GM12878 (cell line): ENCODE measurements at regions not wholly inside any gene's neighbourhood (a gene's known extent, or its start where the extent isn't known, plus 50 kb on each side); places are given as distances from the start of the nearest gene placed in this dataset.

Source experiments
- EZH2 ChIP-seq: IDR thresholded peaks from 2 replicates; pipeline ENCODE4 v1.6.1; 2012; ENCODE audit warnings: low read depth, mild to moderate bottlenecking, control low read depth, inconsistent platforms, low read length, borderline replicate concordance; ENCODE audit not compliant: control insufficient read depth
- POLR2AphosphoS5 ChIP-seq: IDR thresholded peaks from 2 replicates; pipeline ENCODE4 v1.6.1; 2011; ENCODE audit warnings: mild to moderate bottlenecking, low read length, inconsistent platforms

DNA sequence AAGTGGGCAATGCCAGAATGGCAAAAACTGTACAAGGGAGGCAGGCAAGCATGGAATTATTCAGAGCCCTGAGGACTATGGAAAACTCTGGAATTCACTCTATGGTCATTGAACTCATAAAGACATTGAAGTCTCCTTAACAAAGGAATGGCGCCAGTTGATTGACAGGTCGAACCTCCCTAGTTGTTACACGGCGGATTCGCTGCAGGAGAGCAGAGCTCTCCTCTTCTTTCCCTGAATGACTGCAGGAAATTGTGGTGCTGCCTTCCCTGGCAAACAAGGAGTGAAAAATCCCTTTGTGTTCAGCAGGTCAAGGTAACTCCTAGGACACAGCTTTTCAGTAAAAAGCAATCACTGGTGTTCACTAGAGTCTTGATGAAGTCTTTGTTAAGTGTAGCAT is 732.8 kb upstream of the FRG1 start:
- TF ChIP-seq EZH2 (no peak), POLR2AphosphoS5 (no peak)
